T-helper 2 cell treated with Interferon-gamma antibody and Interleukin-4, amounts not matched to agents 5 μg/mL and 100 μg/mL, for 36 hours (primary cell): ENCODE measurements at regions not wholly inside any gene's neighbourhood (a gene's known extent, or its start where the extent isn't known, plus 50 kb on each side); places are given as distances from the start of the nearest gene placed in this dataset.
"Not testable (repeated sequence)": the region's sequence is repeated elsewhere in the genome, so short reads cannot be mapped to it uniquely, and the experiment has no call there.

Source experiments
- DNase-seq: peaks from one replicate; pipeline ENCODE4 v3.0.0; 2021; ENCODE audit warnings: low spot score
- H3K27ac Mint-ChIP-seq: one replicate; pipeline ENCODE4 v1.8.0; 2021; ENCODE audit warnings: mild to moderate bottlenecking, mixed read lengths
- H3K27me3 Mint-ChIP-seq: one replicate; pipeline ENCODE4 v1.8.0; 2021; ENCODE audit warnings: low read depth, mixed read lengths
- H3K36me3 Mint-ChIP-seq: one replicate; pipeline ENCODE4 v1.8.0; 2021; ENCODE audit warnings: low read depth, mixed read lengths
- H3K4me1 Mint-ChIP-seq: one replicate; pipeline ENCODE4 v1.8.0; 2021; ENCODE audit warnings: low read depth, mixed read lengths
- H3K4me3 Mint-ChIP-seq: one replicate; pipeline ENCODE4 v1.8.0; 2022; ENCODE audit warnings: mild to moderate bottlenecking, moderate library complexity, mixed read lengths
- H3K9me3 Mint-ChIP-seq: one replicate; pipeline ENCODE4 v1.8.0; 2021; ENCODE audit warnings: mixed read lengths

DNA sequence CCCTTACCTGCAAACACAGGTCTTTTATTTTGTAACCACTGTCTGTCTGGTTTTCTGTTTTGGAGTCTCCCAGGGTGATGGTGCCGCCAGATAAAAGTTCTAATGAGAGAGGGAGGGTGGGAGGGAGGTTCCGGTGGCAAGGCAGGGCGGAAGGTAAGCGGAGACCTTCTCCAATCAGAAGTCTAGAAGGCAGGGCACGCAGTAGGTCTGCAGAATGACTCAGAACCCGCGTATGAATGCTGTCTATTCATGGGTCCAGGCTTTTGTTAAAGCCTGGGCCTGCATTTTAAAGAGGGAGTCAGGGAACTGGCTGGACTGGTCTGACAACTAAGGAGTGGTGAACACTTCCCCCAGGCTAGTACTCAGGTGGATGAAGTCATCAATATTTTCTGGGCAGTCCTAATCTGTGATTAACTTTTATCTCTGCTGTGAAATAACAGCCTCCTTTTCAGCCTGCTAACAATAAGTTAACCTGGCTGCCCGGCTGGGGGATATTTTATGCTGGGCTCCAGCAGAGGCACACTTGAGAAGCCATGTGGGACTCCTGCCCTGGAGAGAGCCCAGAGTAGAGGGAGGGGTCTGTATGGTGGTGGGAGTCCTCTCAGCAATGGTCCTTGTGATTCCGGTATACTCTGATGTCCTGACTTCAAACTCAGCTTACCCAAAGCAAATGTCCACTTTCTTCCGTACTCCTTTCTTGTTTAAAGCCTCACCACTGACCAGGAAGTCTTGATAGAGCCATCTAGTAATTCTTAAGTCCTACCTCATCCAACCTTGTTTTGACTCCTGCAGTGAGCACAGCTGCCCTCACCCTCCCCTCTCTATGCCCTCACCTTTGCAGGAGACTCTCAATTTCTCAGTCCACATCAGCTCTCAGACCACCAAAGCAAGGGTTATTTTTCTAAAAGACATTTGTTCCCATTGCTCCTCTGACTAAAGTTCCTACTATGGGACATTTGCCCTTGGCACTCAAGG lies 85.3 kb upstream of the PLGLB2 start:
- not testable (repeated sequence) for DNase-seq, H3K4me1 Mint-ChIP-seq, H3K9me3 Mint-ChIP-seq, H3K36me3 Mint-ChIP-seq, H3K27me3 Mint-ChIP-seq, H3K4me3 Mint-ChIP-seq, H3K27ac Mint-ChIP-seq

DNA sequence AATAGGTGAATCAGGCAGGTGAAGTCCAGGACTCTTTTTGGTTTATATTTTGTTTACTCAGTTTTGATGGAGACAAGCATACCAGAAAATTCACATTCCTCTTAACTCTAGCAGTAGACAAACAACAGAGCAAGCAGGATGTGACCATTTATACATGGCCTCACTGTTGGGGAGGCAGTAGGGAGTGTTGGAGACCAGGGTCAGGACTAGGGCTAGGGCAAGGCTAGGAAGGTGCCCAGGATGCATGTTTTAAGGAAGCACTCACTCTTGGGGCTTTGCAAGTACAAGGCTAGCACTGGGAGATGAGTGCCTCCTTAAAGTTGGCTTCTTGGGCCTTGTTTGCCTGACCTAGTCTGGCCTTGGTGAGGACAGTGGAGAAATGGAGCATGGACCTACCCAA lies 84.5 kb upstream of the PLGLB2 start:
- H3K4me1 Mint-ChIP-seq: not testable (repeated sequence)

GRCh38 chr2:87667027-87667426 lies 80.9 kb upstream of the PLGLB2 start:
- H3K36me3 Mint-ChIP-seq, H3K9me3 Mint-ChIP-seq, H3K27ac Mint-ChIP-seq, H3K4me1 Mint-ChIP-seq, H3K27me3 Mint-ChIP-seq, DNase-seq, H3K4me3 Mint-ChIP-seq: not testable (repeated sequence)

More for the DNA sequence above, 84.5 kb upstream of the PLGLB2 start:
- not testable (repeated sequence) for H3K4me3 Mint-ChIP-seq, H3K9me3 Mint-ChIP-seq, H3K27ac Mint-ChIP-seq, DNase-seq, H3K27me3 Mint-ChIP-seq, H3K36me3 Mint-ChIP-seq

DNA sequence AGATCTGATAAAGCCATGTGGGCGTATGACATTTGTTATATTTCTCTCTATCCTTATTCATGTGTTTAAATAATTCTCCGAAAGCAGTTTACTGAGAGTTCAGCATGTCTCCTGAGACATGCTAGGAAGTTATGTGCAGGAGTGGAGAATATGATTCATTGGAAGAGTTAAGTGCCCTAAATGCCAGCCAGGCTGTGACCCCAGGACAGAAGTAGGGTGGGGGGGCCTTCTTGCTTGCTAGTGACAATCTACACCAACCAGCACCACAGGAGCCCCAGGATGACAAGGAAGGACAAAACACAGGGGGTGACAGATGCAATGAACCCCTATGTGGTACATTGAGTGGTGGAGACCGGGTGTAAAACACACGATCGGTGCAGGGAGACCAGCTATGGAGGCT lies 79.5 kb upstream of the PLGLB2 start:
- H3K4me1 Mint-ChIP-seq, H3K27me3 Mint-ChIP-seq, DNase-seq, H3K36me3 Mint-ChIP-seq, H3K9me3 Mint-ChIP-seq, H3K27ac Mint-ChIP-seq, H3K4me3 Mint-ChIP-seq: not testable (repeated sequence)

GRCh38 chr2:87669633-87670231 lies 78.2 kb upstream of the PLGLB2 start:
- not testable (repeated sequence) for H3K36me3 Mint-ChIP-seq, H3K4me1 Mint-ChIP-seq, DNase-seq, H3K27ac Mint-ChIP-seq, H3K4me3 Mint-ChIP-seq, H3K27me3 Mint-ChIP-seq, H3K9me3 Mint-ChIP-seq

DNA sequence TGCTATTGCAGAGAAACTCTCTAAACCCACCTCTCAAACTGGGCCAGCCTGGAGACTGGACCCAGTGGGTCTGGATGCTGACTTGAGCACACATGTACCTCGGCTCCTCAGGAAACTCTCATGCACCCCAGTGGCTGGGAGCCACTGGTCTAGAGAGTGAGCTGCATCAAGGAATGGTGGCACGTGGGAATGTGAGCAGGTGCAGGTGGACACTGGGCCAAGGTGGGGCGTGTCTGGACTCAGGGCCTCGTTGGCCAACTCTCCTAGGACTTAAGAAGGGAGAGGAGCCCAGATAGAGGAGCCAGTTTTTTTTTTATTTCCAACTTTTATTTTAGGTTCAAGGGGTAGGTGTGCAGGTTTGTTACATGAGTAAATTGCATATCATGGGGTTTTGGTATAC lies 75.5 kb upstream of the PLGLB2 start:
- not testable (repeated sequence) for H3K4me3 Mint-ChIP-seq, H3K36me3 Mint-ChIP-seq, H3K27me3 Mint-ChIP-seq

GRCh38 chr2:87674729-87675128 lies 73.2 kb upstream of the PLGLB2 start:
- H3K4me3 Mint-ChIP-seq, H3K27ac Mint-ChIP-seq, H3K27me3 Mint-ChIP-seq, DNase-seq, H3K4me1 Mint-ChIP-seq, H3K36me3 Mint-ChIP-seq, H3K9me3 Mint-ChIP-seq: not testable (repeated sequence)

More for the DNA sequence above, 75.5 kb upstream of the PLGLB2 start:
- not testable (repeated sequence) for H3K27ac Mint-ChIP-seq, DNase-seq, H3K9me3 Mint-ChIP-seq, H3K4me1 Mint-ChIP-seq

DNA sequence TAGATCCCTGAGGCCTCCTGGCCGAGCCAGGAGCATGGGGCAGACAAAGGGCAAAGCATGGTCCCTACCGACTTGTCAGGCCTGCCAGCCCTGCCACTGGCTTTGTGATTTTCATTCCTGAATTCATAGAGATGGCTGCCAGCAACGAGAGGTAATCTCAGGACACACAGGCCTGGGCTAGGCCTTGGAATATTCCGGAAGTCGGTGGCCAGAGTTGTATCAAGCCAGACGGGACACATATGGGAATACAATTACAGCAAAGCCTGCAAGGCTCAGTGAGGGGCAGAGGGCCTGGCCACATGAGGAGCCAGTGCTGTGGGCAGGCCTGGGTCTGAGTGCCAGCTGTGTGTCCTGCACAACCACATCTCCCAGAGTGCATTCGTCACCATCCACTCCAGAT lies 72.4 kb upstream of the PLGLB2 start:
- H3K4me1 Mint-ChIP-seq, H3K27me3 Mint-ChIP-seq, H3K27ac Mint-ChIP-seq, DNase-seq, H3K9me3 Mint-ChIP-seq, H3K4me3 Mint-ChIP-seq, H3K36me3 Mint-ChIP-seq: not testable (repeated sequence)

DNA sequence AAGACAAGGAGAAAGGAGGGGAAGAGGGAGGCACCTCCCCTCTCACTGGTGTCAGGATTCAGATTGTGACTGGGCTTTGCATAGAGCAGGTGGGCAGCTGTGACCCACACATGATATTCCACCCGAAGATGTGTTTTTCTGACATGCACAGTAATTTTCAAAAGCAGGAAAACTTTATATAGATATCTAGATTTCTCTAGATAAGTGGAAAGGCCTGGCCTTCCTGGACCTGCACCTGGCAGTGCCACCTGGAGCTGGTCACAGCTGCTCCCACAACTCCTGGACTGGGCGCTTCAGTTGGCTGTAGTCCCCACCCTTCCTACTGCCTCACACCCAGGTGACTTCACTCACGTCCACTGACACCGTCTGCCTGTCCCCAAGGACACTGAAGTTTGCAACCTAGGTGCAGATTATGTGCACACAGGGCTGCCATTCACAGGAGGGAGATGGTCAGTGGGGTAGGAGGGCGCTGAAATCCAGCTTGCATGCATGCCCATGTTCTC lies 70.4 kb upstream of the PLGLB2 start:
- not testable (repeated sequence) for DNase-seq, H3K4me3 Mint-ChIP-seq, H3K36me3 Mint-ChIP-seq, H3K9me3 Mint-ChIP-seq, H3K4me1 Mint-ChIP-seq, H3K27ac Mint-ChIP-seq, H3K27me3 Mint-ChIP-seq

GRCh38 chr2:87678742-87679173 lies 69.1 kb upstream of the PLGLB2 start:
- H3K27ac Mint-ChIP-seq, H3K27me3 Mint-ChIP-seq, H3K4me3 Mint-ChIP-seq, H3K9me3 Mint-ChIP-seq, H3K36me3 Mint-ChIP-seq, H3K4me1 Mint-ChIP-seq: not testable (repeated sequence)
- DNase-seq: peak; percentile 31

DNA sequence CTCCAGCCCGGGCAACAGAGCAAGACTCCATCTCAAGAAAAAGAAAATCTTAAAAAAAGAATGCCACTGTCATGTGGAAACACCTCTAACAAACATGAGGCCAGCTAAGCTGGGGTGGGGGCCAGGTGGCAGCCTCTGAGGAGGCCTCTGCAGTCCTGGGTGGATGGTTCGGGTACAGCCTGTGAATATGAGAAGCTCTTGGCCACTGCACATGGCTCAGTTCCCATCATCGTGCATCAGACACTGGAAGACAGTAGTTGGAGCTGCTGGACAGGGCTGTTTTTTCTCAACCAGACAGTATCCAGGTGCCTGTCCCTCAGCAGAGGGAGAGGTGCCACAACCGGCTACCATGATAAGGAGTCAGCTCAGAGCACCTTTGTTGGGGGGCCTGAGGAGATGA lies 67.9 kb upstream of the PLGLB2 start:
- not testable (repeated sequence) for H3K4me3 Mint-ChIP-seq, DNase-seq

DNA sequence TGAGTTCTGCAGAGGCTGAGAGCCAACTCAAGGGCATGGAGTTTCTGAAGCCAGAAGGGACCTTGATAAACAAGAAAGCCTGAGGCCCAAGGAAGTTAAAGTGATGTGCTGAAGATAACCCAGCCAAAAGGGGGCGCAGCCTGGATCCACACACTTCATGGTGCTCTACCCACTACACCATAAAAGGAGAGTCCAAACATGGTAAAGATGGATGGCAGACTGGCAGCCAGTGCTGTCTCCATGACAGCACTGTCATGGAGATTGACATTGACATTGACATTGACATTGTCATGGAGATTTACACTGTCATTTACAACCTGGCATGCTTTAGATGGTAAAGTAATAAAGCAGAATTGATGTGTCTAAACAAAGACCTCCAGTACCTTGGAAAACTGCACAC lies 67.2 kb upstream of the PLGLB2 start:
- DNase-seq, H3K27ac Mint-ChIP-seq, H3K27me3 Mint-ChIP-seq, H3K36me3 Mint-ChIP-seq, H3K4me1 Mint-ChIP-seq, H3K9me3 Mint-ChIP-seq, H3K4me3 Mint-ChIP-seq: not testable (repeated sequence)

More for the DNA sequence above, 67.9 kb upstream of the PLGLB2 start:
- H3K27ac Mint-ChIP-seq, H3K4me1 Mint-ChIP-seq, H3K9me3 Mint-ChIP-seq, H3K27me3 Mint-ChIP-seq, H3K36me3 Mint-ChIP-seq: not testable (repeated sequence)

GRCh38 chr2:87683451-87683850 lies 64.4 kb upstream of the PLGLB2 start:
- not testable (repeated sequence) for H3K36me3 Mint-ChIP-seq, H3K27ac Mint-ChIP-seq, H3K4me3 Mint-ChIP-seq, H3K4me1 Mint-ChIP-seq, H3K27me3 Mint-ChIP-seq, H3K9me3 Mint-ChIP-seq, DNase-seq

- H3K36me3 Mint-ChIP-seq, H3K27ac Mint-ChIP-seq, H3K4me1 Mint-ChIP-seq, DNase-seq, H3K27me3 Mint-ChIP-seq, H3K4me3 Mint-ChIP-seq, H3K9me3 Mint-ChIP-seq: not testable (repeated sequence)
Measured at GRCh38 chr2:87683961-87684360, 63.9 kb upstream of the PLGLB2 start.
